ENCODE measurements at regions not wholly inside any gene's neighbourhood (a gene's known extent, or its start where the extent isn't known, plus 50 kb on each side); places are given as distances from the start of the nearest gene placed in this dataset.

DNA sequence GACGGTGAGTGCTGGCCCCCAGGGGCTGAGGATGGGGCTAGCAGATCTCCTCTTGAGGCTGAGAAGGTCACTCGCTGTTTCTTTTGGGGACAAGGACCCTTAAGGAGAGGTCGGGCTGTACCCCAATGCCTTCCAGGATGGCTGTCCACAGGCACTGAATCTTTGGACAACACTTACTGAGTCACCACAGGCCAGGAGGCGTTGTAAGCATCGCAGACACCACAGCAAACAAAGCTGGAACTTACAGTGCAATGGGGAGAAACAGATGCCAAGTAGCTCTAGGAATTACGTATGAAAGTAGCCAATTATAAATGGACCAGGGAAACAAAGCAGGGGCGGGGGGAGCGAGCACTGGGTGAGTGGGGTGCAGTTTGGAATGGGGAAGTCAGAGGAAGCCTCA is 219.8 kb downstream of the GLI2 start:
- Histone ChIP-seq H3K4me1 (peaks cover 0 to 24% (median 0%) of the 10 kb centered on the region in 4 donors), H3K4me3 (no peak overlapping the region), H3K9me3 (no peaks in the 10 kb centered on the region), H3K27ac (no peak overlapping the region), H3K27me3 (no peaks in the 10 kb centered on the region), H3K36me3 (peaks cover 0 to 30% (median 0%) of the 10 kb centered on the region in 3 donors)
- TF ChIP-seq EP300 (IDR thresholded peaks at IDR 0.05): no peak
- TF ChIP-seq POLR2A (IDR thresholded peaks at IDR 0.05): no peak
- TF ChIP-seq, protein P1, sequence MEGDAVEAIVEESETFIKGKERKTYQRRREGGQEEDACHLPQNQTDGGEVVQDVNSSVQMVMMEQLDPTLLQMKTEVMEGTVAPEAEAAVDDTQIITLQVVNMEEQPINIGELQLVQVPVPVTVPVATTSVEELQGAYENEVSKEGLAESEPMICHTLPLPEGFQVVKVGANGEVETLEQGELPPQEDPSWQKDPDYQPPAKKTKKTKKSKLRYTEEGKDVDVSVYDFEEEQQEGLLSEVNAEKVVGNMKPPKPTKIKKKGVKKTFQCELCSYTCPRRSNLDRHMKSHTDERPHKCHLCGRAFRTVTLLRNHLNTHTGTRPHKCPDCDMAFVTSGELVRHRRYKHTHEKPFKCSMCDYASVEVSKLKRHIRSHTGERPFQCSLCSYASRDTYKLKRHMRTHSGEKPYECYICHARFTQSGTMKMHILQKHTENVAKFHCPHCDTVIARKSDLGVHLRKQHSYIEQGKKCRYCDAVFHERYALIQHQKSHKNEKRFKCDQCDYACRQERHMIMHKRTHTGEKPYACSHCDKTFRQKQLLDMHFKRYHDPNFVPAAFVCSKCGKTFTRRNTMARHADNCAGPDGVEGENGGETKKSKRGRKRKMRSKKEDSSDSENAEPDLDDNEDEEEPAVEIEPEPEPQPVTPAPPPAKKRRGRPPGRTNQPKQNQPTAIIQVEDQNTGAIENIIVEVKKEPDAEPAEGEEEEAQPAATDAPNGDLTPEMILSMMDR (IDR thresholded peaks at IDR 0.05): no peak
- no peak for DNase-seq (ENCODE audit: low spot score in 2 of 2)
- 77% methylated on average over 8 of the region's 8 CpGs for WGBS, 2 donors

DNA sequence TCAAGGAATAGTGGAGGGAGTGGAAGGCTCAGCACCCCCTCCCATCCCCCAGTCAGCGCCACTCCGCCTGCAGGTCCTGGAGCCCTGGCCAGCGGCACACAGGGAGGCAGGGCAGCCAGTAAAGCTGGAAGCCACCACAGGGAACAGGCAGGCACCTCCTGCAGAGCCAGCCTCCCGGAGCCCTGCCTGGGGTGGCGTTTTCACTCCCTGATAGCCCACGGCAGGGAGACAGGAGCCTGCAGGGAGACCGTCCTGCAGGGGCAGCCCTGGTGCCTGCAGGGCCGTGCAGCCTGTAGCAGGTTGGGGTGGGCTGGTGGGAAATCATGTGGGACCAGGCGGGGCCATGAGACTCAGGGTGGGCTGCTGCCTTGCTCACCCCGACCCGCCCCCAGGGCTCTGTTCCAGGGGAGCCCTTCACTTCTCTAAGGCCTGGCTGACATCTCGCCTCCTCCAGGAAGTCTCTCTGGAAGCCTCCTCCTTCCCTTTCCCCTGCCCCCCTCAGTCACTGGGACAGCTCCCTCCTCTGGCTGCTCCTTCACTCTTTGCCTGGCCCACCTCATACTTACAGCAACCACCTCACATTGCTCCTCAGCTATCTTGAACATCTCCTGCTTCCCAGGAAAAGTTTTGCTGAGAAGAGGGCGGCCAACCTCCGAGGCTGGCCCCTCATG is 221.0 kb downstream of the GLI2 start:
- H3K4me1 ChIP-seq: peaks cover 0 to 24% (median 0%) of the 10 kb centered on the region in 4 donors
- peaks cover 0 to 30% (median 0%) of the 10 kb centered on the region in 3 donors for H3K36me3 ChIP-seq
- DNase-seq (ENCODE audit: low spot score in 2 of 2): no peak
- no peaks in the 10 kb centered on the region for H3K27me3 ChIP-seq
- no peaks in the 10 kb centered on the region for H3K9me3 ChIP-seq
- no peak overlapping the region for H3K27ac ChIP-seq
- WGBS, 2 donors: 88 to 90% methylated on average over 11 to 12 of the region's 14 CpGs
- no peak for TF ChIP-seq POLR2A (IDR thresholded peaks at IDR 0.05)
- TF ChIP-seq, protein P1 (IDR thresholded peaks at IDR 0.05): no peak
- no peak for TF ChIP-seq EP300 (IDR thresholded peaks at IDR 0.05)
- H3K4me3 ChIP-seq: no peak overlapping the region

DNA sequence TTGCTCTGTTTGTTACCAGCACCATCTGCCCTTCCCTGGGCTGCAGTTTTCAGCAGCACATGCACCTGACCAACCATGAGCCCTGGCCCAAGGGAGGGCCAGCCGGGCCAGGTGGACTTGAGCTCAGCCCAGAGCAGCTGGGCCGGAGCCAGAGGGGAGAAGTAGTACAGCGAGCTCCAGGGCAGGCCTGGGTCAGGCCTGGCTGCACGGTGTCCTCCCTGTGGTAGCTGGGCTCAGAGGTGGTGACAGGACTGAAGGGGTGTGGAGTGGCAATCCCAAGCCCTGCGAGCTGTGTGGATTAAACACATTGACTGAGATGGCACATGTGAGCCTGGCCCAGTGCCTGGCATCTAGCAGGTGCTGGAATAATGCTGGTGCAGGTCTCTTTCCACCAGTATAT is 222.2 kb downstream of the GLI2 start:
- Histone ChIP-seq H3K4me1 (peaks cover 0 to 15% (median 0%) of the 10 kb centered on the region in 4 donors), H3K4me3 (no peak overlapping the region), H3K27ac (no peak overlapping the region), H3K27me3 (no peaks in the 10 kb centered on the region), H3K9me3 (no peaks in the 10 kb centered on the region), H3K36me3 (peaks cover 0 to 30% (median 0%) of the 10 kb centered on the region in 3 donors)
- no peak for DNase-seq (ENCODE audit: low spot score in 2 of 2)
- WGBS, 2 donors: 64 to 76% methylated on average over 5 of the region's 5 CpGs
- TF ChIP-seq POLR2A (IDR thresholded peaks at IDR 0.05) (no peak), EP300 (IDR thresholded peaks at IDR 0.05) (no peak)
- TF ChIP-seq, protein P1 (IDR thresholded peaks at IDR 0.05): no peak

DNA sequence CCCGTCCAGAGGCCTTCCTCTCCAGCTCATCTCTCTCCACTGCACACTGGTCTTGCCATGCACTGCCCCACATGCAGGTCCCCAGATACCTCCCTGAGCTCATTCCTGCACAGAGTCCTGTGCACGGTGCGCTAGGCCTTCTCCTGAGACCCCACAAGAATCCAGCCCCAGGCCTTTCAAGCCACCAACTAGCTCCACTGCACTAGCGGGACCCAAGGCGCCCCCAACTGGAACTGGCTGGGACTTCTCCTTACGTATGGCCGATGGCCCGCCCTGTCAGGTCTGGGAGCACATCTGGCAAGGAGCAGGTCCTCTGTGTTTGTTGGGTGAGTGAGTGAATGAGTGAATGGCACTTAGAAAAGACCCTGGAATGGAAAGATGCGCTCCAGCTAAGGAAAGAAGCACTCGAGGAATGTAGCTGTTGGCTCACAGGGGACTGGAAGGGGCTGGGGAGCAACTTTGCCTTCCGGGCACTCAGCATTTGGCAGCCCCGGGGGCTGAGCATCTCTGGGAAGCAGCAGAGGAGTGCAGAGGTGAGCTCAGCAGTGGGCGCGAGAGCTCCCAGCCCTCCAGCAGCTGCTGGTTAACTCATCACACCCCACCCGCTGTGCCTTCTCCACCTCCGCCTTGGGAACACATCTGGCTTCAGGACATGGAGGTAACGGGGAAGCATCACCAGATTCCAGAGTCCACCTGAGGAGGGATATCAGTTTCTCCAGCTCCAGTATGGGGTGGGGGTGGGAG is 223.1 kb downstream of the GLI2 start:
- Histone ChIP-seq H3K4me3 (no peak overlapping the region), H3K27ac (peak overlapping the region in 1 of 4 donors; percentile 53), H3K27me3 (no peaks in the 10 kb centered on the region), H3K36me3 (peaks cover 0 to 30% (median 0%) of the 10 kb centered on the region in 3 donors), H3K9me3 (no peaks in the 10 kb centered on the region), H3K4me1 (peaks cover 0 to 8% (median 0%) of the 10 kb centered on the region in 4 donors)
- no peak for TF ChIP-seq EP300 (IDR thresholded peaks at IDR 0.05)
- TF ChIP-seq, protein P1 (IDR thresholded peaks at IDR 0.05): peak in 3 of 5 experiments; percentile 0 to 13 (median 10)
- TF ChIP-seq POLR2A (IDR thresholded peaks at IDR 0.05): no peak
- no peak for DNase-seq (ENCODE audit: low spot score in 2 of 2)
- 69 to 72% methylated on average over 16 of the region's 17 CpGs for WGBS, 2 donors

DNA sequence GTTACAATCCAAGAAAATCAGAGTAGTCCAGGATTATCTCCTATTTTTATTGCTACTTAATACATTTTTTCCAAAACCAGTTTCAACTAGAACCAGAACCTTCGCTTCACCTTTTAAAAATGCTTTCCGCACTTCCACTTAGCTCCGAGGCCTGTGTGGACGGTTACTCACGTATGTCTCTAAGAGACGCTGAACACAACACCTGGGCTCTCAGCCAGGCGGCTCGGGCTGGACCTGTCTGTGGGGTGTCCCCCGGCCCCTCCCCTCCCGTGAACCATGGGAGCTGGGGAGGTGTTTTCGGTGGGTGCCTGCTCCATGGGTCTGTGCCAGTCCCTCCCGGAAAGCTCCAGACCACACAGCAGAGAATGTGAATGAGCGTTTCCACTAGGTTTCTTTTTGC is 223.8 kb downstream of the GLI2 start:
- H3K4me3 ChIP-seq: no peak overlapping the region
- H3K36me3 ChIP-seq: peaks cover 0 to 30% (median 0%) of the 10 kb centered on the region in 3 donors
- peak in 1 of 2 donors; percentile 22 for DNase-seq (ENCODE audit: low spot score in 2 of 2)
- peak overlapping the region in 1 of 4 donors; percentile 53 for H3K27ac ChIP-seq
- no peaks in the 10 kb centered on the region for H3K9me3 ChIP-seq
- H3K4me1 ChIP-seq: peaks cover 0 to 8% (median 0%) of the 10 kb centered on the region in 4 donors
- TF ChIP-seq EP300 (IDR thresholded peaks at IDR 0.05) (no peak), POLR2A (IDR thresholded peaks at IDR 0.05) (no peak)
- TF ChIP-seq, protein P1 (IDR thresholded peaks at IDR 0.05): no peak
- no peaks in the 10 kb centered on the region for H3K27me3 ChIP-seq
- 74 to 78% methylated on average over 13 of the region's 13 CpGs for whole genome bisulfite sequencing, 2 donors
